GM21423 (cell line): ENCODE measurements at regions not wholly inside any gene's neighbourhood (a gene's known extent, or its start where the extent isn't known, plus 50 kb on each side); places are given as distances from the start of the nearest gene placed in this dataset.
"Not testable (repeated sequence)": the region's sequence is repeated elsewhere in the genome, so short reads cannot be mapped to it uniquely, and the experiment has no call there.

Source experiments
- ATAC-seq: cut with Tn5 transposase; IDR thresholded peaks from one replicate; pipeline ENCODE4 v1.9.1; 2021; ENCODE audit warnings: mild to moderate bottlenecking, moderate library complexity; ENCODE audit not compliant: unreplicated experiment

GRCh38 chr1:38677756-38678155 lies 181.8 kb downstream of the RRAGC start:
- ATAC-seq: no peak

- ATAC-seq: no peak
Measured at GRCh38 chr1:38677311-38677710, 182.3 kb downstream of the RRAGC start.

- no peak for ATAC-seq
Measured at GRCh38 chr1:38672692-38673091, 186.9 kb downstream of the RRAGC start.

- no peak for ATAC-seq
Measured at GRCh38 chr1:38671221-38671620, 188.4 kb downstream of the RRAGC start.

GRCh38 chr1:38670544-38671122 lies 188.9 kb downstream of the RRAGC start:
- ATAC-seq: no peak

- no peak for ATAC-seq
Measured at GRCh38 chr1:38667626-38668025, 191.9 kb downstream of the RRAGC start.

GRCh38 chr1:38662126-38662525 lies 197.4 kb downstream of the RRAGC start:
- no peak for ATAC-seq

GRCh38 chr1:38658883-38659282 lies 200.7 kb downstream of the RRAGC start:
- no peak for ATAC-seq

GRCh38 chr1:38657873-38658272 lies 201.7 kb downstream of the RRAGC start:
- no peak for ATAC-seq

- no peak for ATAC-seq
Measured at GRCh38 chr1:38657207-38657840, 202.2 kb downstream of the RRAGC start.

- ATAC-seq: no peak
Measured at GRCh38 chr1:38656726-38657125, 202.8 kb downstream of the RRAGC start.

- no peak for ATAC-seq
Measured at GRCh38 chr1:38652217-38652616, 207.4 kb downstream of the RRAGC start.

GRCh38 chr1:38651669-38652068 lies 207.9 kb downstream of the RRAGC start:
- ATAC-seq: no peak

GRCh38 chr1:38648417-38648816 lies 211.2 kb downstream of the RRAGC start:
- no peak for ATAC-seq

- not testable (repeated sequence) for ATAC-seq
Measured at GRCh38 chr1:38647341-38647740, 212.2 kb downstream of the RRAGC start.

- no peak for ATAC-seq
Measured at GRCh38 chr1:38644092-38644491, 215.5 kb downstream of the RRAGC start.

GRCh38 chr1:38641661-38642060 lies 217.9 kb downstream of the RRAGC start:
- ATAC-seq: no peak

- no peak for ATAC-seq
Measured at GRCh38 chr1:38640371-38640770, 219.2 kb downstream of the RRAGC start.

- no peak for ATAC-seq
Measured at GRCh38 chr1:38628241-38628640, 231.3 kb downstream of the RRAGC start.

GRCh38 chr1:38625939-38626338 lies 233.6 kb downstream of the RRAGC start:
- ATAC-seq: no peak

GRCh38 chr1:38624336-38625039 lies 235.1 kb downstream of the RRAGC start:
- no peak for ATAC-seq

GRCh38 chr1:38623529-38623928 lies 236.0 kb downstream of the RRAGC start:
- no peak for ATAC-seq
